ENCODE measurements at regions not wholly inside any gene's neighbourhood (a gene's known extent, or its start where the extent isn't known, plus 50 kb on each side); places are given as distances from the start of the nearest gene placed in this dataset.
"Not testable (repeated sequence)": the region's sequence is repeated elsewhere in the genome, so short reads cannot be mapped to it uniquely, and the experiment has no call there.

DNA sequence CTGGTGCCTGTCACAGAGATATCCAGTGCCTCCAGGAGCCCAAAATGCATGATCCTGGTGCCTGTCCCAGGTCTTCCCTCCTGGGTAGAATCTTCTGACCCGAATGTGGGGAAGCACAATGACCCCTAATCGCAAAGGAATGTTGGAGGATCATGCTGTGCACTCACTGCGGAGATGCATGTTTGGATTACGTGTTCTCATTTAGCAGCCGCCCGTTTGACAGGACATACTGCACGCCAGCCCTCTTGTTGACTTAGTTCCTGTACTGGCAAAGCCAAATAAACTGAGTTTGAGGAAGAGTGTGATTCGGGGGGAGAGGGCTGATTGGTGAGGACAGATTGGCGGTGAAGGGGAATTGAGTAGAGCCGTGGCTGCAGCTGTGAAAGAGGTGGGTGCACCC is 85.9 kb upstream of the SIM2 start:
- Histone ChIP-seq H3K4me3 (ENCODE audit: low read depth, low read length) (no peak overlapping the region), H3K36me3 (ENCODE audit: control insufficient read depth, insufficient read depth, low read length) (no peaks in the 10 kb centered on the region), H3K27me3 (ENCODE audit: control insufficient read depth, insufficient read depth, low read length) (peaks cover 3% of the 10 kb centered on the region)
- TF ChIP-seq, protein P1, sequence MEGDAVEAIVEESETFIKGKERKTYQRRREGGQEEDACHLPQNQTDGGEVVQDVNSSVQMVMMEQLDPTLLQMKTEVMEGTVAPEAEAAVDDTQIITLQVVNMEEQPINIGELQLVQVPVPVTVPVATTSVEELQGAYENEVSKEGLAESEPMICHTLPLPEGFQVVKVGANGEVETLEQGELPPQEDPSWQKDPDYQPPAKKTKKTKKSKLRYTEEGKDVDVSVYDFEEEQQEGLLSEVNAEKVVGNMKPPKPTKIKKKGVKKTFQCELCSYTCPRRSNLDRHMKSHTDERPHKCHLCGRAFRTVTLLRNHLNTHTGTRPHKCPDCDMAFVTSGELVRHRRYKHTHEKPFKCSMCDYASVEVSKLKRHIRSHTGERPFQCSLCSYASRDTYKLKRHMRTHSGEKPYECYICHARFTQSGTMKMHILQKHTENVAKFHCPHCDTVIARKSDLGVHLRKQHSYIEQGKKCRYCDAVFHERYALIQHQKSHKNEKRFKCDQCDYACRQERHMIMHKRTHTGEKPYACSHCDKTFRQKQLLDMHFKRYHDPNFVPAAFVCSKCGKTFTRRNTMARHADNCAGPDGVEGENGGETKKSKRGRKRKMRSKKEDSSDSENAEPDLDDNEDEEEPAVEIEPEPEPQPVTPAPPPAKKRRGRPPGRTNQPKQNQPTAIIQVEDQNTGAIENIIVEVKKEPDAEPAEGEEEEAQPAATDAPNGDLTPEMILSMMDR (IDR thresholded peaks at IDR 0.05; ENCODE audit: insufficient read depth, low read length, poor library complexity, severe bottlenecking) = no peak
- DNase-seq (ENCODE audit: low read depth) = no peak

DNA sequence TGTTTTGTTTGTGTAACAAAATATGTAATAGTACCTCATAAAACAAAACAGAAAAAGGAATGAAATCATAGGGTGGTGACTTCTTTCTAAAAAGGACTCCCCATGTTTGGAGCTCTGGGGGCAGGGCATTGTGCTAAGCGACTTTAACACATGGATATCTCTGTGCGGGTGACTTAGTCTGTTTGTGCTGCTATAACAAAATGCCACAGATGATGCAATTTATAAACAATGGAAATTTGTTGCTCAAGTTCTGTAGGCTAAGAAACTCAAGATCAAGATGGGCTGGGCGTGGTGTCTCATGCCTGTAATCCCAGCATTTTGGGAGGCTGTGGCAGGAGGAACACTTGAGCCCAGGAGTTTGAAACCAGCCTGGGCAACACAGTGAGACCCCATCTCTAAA is 85.4 kb upstream of the SIM2 start:
- TF ChIP-seq, protein P1 (IDR thresholded peaks at IDR 0.05; ENCODE audit: insufficient read depth, low read length, poor library complexity, severe bottlenecking) = no peak
- H3K27me3 ChIP-seq (ENCODE audit: control insufficient read depth, insufficient read depth, low read length) = peaks cover 3% of the 10 kb centered on the region
- no peak for DNase-seq (ENCODE audit: low read depth)
- no peak overlapping the region for H3K4me3 ChIP-seq (ENCODE audit: low read depth, low read length)
- H3K36me3 ChIP-seq (ENCODE audit: control insufficient read depth, insufficient read depth, low read length) = no peaks in the 10 kb centered on the region

DNA sequence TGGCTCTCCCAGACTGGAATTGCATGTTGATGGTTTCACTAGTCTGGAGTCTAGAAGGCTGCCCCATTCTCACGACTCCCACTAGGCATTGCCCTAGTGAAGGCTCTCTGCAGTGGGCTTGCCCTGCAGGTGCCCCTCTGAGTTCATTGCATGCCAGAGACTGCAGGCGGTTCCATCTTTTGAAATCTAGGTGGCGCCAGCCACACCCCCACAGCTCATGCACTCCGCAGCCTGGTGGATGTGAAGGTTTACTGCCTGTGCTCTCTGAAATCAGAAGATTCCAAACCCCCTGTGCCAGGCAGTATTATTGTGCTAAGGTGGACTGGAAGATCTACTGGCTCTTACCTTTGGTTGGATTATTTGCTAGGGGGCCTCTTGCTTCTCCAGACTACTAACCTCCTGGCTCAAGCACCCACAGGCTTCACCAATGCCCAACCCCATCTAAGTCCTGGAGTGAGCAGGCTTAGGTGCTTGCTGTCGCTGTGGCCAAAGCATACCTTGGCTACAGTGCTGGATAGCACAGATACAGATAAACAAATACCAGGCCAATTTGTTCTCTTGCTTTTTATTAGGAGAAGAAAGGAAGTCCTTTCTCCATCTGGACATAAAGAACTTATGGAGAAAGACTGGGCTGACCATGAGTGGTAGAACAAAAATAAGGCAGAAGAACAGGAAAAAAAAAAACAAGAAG is 83.5 kb upstream of the SIM2 start:
- no peak for DNase-seq (ENCODE audit: low read depth)
- TF ChIP-seq, protein P1 (IDR thresholded peaks at IDR 0.05; ENCODE audit: insufficient read depth, low read length, poor library complexity, severe bottlenecking) = no peak
- Histone ChIP-seq H3K4me3 (ENCODE audit: low read depth, low read length) (no peak overlapping the region), H3K27me3 (ENCODE audit: control insufficient read depth, insufficient read depth, low read length) (peaks cover 3% of the 10 kb centered on the region), H3K36me3 (ENCODE audit: control insufficient read depth, insufficient read depth, low read length) (no peaks in the 10 kb centered on the region)

DNA sequence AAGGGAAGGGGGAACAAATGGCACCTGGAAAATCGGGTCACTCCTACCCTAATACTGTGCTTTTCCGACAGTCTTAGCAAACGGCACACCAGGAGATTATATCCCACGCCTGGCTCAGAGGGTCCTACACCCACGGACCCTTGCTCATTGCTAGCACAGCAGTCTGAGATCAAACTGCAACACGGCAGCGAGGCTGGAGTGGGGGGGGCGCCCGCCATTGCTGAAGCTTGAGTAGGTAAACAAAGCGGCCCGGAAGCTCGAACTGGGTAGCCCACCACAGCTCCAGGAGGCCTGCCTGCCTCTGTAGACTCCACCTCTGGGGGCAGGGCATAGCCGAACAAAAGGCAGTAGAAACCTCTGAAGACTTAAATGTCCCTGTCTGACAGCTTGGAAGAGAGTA is 82.1 kb upstream of the SIM2 start:
- not testable (repeated sequence) for H3K27me3 ChIP-seq (ENCODE audit: control insufficient read depth, insufficient read depth, low read length); H3K36me3 ChIP-seq (ENCODE audit: control insufficient read depth, insufficient read depth, low read length); DNase-seq (ENCODE audit: low read depth); H3K4me3 ChIP-seq (ENCODE audit: low read depth, low read length)

DNA sequence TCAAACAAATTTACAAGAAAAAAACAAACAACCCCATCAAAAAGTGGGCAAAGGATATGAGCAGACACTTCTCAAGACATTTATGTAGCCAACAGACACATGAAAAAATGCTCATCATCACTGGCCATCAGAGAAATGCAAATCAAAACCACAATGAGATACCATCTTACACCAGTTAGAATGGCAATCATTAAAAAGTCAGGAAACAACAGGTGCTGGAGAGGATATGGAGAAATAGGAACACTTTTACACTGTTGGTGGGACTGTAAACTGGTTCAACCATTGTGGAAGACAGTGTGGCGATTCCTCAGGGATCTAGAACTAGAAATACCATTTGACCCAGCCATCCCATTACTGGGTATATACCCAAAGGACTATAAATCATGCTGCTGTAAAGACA is 77.1 kb upstream of the SIM2 start:
- DNase-seq (ENCODE audit: low read depth); H3K27me3 ChIP-seq (ENCODE audit: control insufficient read depth, insufficient read depth, low read length); H3K36me3 ChIP-seq (ENCODE audit: control insufficient read depth, insufficient read depth, low read length); H3K4me3 ChIP-seq (ENCODE audit: low read depth, low read length): not testable (repeated sequence)

DNA sequence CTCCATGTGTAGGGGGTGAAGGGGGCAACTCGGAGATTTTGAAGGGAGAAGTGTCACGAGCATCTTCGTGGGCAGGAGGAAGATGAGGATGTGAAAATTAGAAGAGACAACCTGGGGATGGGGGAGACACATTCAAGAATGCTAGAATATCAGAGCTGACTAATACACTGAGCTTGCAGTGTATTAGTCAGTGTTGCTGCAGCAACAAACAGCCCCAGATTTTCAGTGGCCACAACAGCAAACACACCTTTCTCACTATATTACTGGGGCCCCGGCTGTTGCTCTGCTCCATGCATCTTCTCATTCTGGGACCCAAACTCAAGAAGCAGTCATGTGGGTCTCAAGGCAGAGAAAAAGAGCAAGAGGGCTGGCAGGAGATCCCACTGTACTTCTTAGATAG is 74.8 kb upstream of the SIM2 start:
- DNase-seq (ENCODE audit: low read depth) = no peak
- TF ChIP-seq, protein P1 (IDR thresholded peaks at IDR 0.05; ENCODE audit: insufficient read depth, low read length, poor library complexity, severe bottlenecking) = no peak
- Histone ChIP-seq H3K36me3 (ENCODE audit: control insufficient read depth, insufficient read depth, low read length) (no peaks in the 10 kb centered on the region), H3K27me3 (ENCODE audit: control insufficient read depth, insufficient read depth, low read length) (peaks cover 7% of the 10 kb centered on the region), H3K4me3 (ENCODE audit: low read depth, low read length) (no peak overlapping the region)

DNA sequence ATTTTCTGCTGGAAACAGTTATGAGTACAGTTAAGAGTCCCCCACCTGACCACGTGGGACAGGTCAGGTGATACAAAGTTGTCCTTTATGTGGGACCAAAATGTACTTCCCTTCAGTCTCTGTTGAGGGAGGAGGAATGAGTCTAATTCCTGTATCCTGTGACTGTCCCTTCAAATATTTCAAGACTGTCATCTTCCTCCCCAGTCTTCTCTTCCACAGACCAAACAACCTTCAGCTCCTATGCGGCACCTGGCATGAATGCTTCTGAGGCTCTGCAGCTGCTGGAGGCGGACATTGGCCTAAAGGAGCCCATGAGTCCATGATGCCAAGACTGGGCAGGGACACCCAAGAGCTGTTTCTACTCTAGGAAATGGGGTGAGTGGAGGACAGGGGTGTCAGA is 72.1 kb upstream of the SIM2 start:
- no peak for DNase-seq (ENCODE audit: low read depth)
- Histone ChIP-seq H3K36me3 (ENCODE audit: control insufficient read depth, insufficient read depth, low read length) (no peaks in the 10 kb centered on the region), H3K27me3 (ENCODE audit: control insufficient read depth, insufficient read depth, low read length) (peaks cover 7% of the 10 kb centered on the region), H3K4me3 (ENCODE audit: low read depth, low read length) (no peak overlapping the region)
- TF ChIP-seq, protein P1 (IDR thresholded peaks at IDR 0.05; ENCODE audit: insufficient read depth, low read length, poor library complexity, severe bottlenecking) = no peak

Measured in kidney epithelial cell (primary cell).